RWPE2 (cell line): ENCODE measurements at regions not wholly inside any gene's neighbourhood (a gene's known extent, or its start where the extent isn't known, plus 50 kb on each side); places are given as distances from the start of the nearest gene placed in this dataset.

ENCODE experiments used
- ATAC-seq: fragments of 200-7000 bp; cut with Tn5 transposase; 3 replicates; pipeline ENCODE4 v1.9.1; 2021; ENCODE audit warnings: low read depth
- DNase-seq: peaks from one replicate; pipeline ENCODE4 v3.0.0-alpha.2; 2020; ENCODE audit warnings: low spot score
- H3K27ac ChIP-seq: fragments of 450-650 bp; 2 replicates; pipeline ENCODE4 v1.5.1; 2017; ENCODE audit warnings: mild to moderate bottlenecking; ENCODE audit not compliant: poor library complexity, severe bottlenecking
- H3K27me3 ChIP-seq: fragments of 250-450 bp; sonication (Bioruptor Pico); 2 replicates; pipeline ENCODE4 v1.5.1; 2021; ENCODE audit warnings: mild to moderate bottlenecking, moderate library complexity; ENCODE audit not compliant: insufficient read depth, poor library complexity, severe bottlenecking
- H3K36me3 ChIP-seq: fragments of 250-450 bp; sonication (Bioruptor Pico); 2 replicates; pipeline ENCODE4 v1.5.1; 2020; ENCODE audit warnings: low read depth, mild to moderate bottlenecking, moderate library complexity
- H3K4me1 ChIP-seq: fragments of 250-450 bp; sonication (Bioruptor Pico); 2 replicates; pipeline ENCODE4 v1.5.1; 2021; ENCODE audit warnings: mild to moderate bottlenecking, moderate library complexity; ENCODE audit not compliant: insufficient read depth, poor library complexity, severe bottlenecking
- H3K4me3 ChIP-seq: fragments of 250-450 bp; sonication (Bioruptor Pico); 2 replicates; pipeline ENCODE4 v1.5.1; 2021; ENCODE audit warnings: mild to moderate bottlenecking, moderate library complexity; ENCODE audit not compliant: severe bottlenecking
- H3K9me3 ChIP-seq: fragments of 250-450 bp; sonication (Bioruptor Pico); 2 replicates; pipeline ENCODE4 v1.5.1; 2021; ENCODE audit warnings: mild to moderate bottlenecking, moderate library complexity; ENCODE audit not compliant: severe bottlenecking
- CTCF ChIP-seq: fragments of 450-650 bp; IDR thresholded peaks from one replicate; pipeline ENCODE4 v1.5.1; 2017; ENCODE audit warnings: mild to moderate bottlenecking, moderate library complexity; ENCODE audit not compliant: poor library complexity, severe bottlenecking

DNA sequence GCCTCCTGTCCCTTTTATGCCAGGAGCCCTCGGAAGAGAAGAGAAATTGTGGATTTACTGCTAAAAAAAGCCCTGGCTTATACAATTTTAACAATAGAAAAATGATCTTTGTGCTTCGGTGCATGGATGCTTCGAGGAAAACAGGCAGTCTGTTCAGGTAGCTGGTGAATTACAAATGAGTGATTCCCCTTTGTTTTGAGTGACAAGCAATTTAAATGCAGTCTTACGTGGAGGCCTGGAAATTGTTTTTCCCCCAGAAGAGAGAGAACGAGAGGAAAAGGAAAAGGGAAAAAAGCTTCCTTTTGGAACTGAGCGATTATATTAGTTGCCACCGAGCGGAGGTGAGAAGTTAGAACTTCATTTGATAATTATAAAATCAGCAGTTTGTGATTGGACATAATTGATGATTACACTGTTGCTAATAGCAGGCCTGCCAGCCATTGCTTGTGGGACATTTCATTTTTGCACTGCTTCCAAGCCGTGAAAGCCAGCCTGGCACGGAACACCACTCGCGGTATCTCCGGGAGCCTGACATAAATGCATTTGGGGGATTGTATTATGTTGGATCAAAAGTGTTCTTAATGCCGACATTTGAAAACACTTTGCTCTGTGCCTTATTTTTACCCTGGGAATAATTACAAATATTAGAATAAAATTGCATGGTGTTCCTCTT lies 117.7 kb downstream of the PHETA1 start:
- H3K4me3 ChIP-seq, result no peak overlapping the region
- ATAC-seq (no peak), DNase-seq (no peak)
- no peak overlapping the region for H3K27ac ChIP-seq
- no peak for TF ChIP-seq CTCF
- no peaks in the 10 kb centered on the region for H3K9me3 ChIP-seq
- H3K4me1 ChIP-seq, result peaks cover 5% of the 10 kb centered on the region
- H3K36me3 ChIP-seq, result no peaks in the 10 kb centered on the region
- H3K27me3 ChIP-seq, result no peaks in the 10 kb centered on the region

GRCh38 chr12:111250251-111250881 lies 118.5 kb downstream of the PHETA1 start:
- H3K27me3 ChIP-seq, result no peaks in the 10 kb centered on the region
- DNase-seq, result no peak
- H3K4me3 ChIP-seq, result no peak overlapping the region
- no peak for ATAC-seq
- no peaks in the 10 kb centered on the region for H3K36me3 ChIP-seq
- H3K9me3 ChIP-seq, result no peaks in the 10 kb centered on the region
- H3K27ac ChIP-seq, result no peak overlapping the region
- TF ChIP-seq CTCF, result no peak
- peaks cover 5% of the 10 kb centered on the region for H3K4me1 ChIP-seq

DNA sequence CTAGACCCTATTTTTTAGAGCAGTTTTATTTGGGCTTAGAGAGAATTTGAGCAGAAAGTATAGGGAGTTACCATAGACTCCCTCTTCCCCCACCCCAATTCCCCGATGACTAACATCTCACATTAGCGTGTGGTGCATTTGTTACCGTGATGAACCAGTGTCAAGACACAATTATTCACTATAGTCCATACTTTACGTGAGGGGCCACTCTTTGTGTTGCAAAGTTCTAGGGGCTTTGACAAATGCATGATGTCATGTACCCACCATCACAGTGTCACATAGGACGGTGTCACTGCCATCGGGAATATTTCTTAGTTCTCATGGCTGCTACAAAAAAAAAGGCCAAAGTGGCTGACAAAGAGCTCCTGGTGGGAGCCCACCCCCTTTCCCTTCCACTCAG lies 119.1 kb downstream of the PHETA1 start:
- Histone ChIP-seq H3K36me3 (no peaks in the 10 kb centered on the region), H3K9me3 (no peaks in the 10 kb centered on the region), H3K4me3 (no peak overlapping the region), H3K27ac (no peak overlapping the region), H3K4me1 (peaks cover 5% of the 10 kb centered on the region), H3K27me3 (no peaks in the 10 kb centered on the region)
- ATAC-seq (no peak), DNase-seq (no peak)
- TF ChIP-seq CTCF, result no peak

GRCh38 chr12:111249018-111249370 lies 119.9 kb downstream of the PHETA1 start:
- Histone ChIP-seq H3K27ac (peak overlapping the region; percentile 37), H3K9me3 (no peaks in the 10 kb centered on the region), H3K4me1 (peaks cover 5% of the 10 kb centered on the region), H3K27me3 (no peaks in the 10 kb centered on the region), H3K4me3 (no peak overlapping the region), H3K36me3 (no peaks in the 10 kb centered on the region)
- peak; percentile 76 for DNase-seq
- peak; percentile 90 for ATAC-seq
- no peak for TF ChIP-seq CTCF
